ENCODE measurements at regions not wholly inside any gene's neighbourhood (a gene's known extent, or its start where the extent isn't known, plus 50 kb on each side); places are given as distances from the start of the nearest gene placed in this dataset.

DNA sequence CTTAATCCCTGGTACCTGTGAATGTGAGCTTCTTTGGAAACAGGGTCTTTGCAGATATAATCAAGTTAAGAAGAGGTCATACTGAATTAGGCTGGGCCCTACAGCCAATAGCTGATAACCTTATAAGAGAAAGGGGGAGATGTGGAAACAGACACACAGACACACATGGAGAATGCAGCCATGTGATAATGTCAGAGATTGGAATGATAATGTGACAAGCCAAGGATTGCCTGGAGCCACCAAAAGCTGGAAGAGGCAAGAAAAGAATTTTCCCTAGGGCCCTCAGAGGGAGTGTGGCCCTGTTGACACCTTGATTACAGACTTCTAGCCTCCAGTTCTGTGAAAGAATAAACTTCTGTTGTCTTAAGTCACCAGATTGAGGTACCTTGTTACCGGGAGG is 114.5 kb upstream of the SOD1 start:
- POLR2A ChIA-PET = no interaction called here
- H3K4me3 ChIP-seq (ENCODE audit: low read depth in 2 of 2, low read length in 2 of 2) = no peak overlapping the region
- CTCF ChIA-PET = interaction anchor here (0.6 kb wide), 1 partner anchor 73 kb away, joined by 5 read pairs; no protein-coding TSS in a partner anchor

DNA sequence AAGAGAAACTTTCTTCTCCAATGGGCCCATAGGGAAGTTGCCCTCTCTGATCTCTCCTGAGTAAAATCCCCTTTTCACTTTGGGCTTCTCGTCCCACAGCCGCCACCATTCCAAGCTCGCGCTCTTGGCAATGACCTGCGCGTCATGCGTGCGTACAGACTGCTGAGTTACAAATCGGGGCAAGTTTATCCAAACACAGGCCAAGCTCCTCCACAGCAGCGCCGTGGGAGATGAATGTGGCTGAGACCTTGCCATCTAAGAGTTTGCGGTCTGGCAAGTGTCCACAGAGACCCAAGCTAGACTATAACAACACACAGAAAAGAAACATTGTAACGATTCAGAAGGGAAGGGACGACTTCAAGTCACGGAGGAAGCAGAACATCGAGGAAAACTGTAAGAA is 116.3 kb upstream of the SOD1 start:
- in situ Hi-C loops (cut with HindIII; ENCODE audit: low pct_unique_long_range_greater_than_20kb, low sequenced_read_pairs) (no loop called here), intact Hi-C loops (cut with micrococcal nuclease; ENCODE audit: unreplicated experiment) (no loop called here)
- H3K9me3 ChIP-seq (ENCODE audit: control insufficient read depth, insufficient read depth, low read depth, low read length) = no peaks in the 10 kb centered on the region
- no peak overlapping the region for H3K27ac ChIP-seq (ENCODE audit: low read length)
- DNase-seq (ENCODE audit: low read depth, low spot score) = no peak
- H3K36me3 ChIP-seq (ENCODE audit: control insufficient read depth, insufficient read depth, low read length) = no peaks in the 10 kb centered on the region
- H3K27me3 ChIP-seq (ENCODE audit: control insufficient read depth, insufficient read depth, low read length) = no peaks in the 10 kb centered on the region
- CTCF ChIA-PET = no interaction called here
- TF ChIP-seq SIN3A (IDR thresholded peaks at IDR 0.05; ENCODE audit: borderline replicate concordance, insufficient read depth, low read depth, low read length) (no peak), POLR2AphosphoS5 (IDR thresholded peaks at IDR 0.05; ENCODE audit: low read depth, low read length) (no peak), TCF7L2 (IDR thresholded peaks at IDR 0.05; ENCODE audit: low read depth, low read length) (no peak)
- TF ChIP-seq, protein P1, sequence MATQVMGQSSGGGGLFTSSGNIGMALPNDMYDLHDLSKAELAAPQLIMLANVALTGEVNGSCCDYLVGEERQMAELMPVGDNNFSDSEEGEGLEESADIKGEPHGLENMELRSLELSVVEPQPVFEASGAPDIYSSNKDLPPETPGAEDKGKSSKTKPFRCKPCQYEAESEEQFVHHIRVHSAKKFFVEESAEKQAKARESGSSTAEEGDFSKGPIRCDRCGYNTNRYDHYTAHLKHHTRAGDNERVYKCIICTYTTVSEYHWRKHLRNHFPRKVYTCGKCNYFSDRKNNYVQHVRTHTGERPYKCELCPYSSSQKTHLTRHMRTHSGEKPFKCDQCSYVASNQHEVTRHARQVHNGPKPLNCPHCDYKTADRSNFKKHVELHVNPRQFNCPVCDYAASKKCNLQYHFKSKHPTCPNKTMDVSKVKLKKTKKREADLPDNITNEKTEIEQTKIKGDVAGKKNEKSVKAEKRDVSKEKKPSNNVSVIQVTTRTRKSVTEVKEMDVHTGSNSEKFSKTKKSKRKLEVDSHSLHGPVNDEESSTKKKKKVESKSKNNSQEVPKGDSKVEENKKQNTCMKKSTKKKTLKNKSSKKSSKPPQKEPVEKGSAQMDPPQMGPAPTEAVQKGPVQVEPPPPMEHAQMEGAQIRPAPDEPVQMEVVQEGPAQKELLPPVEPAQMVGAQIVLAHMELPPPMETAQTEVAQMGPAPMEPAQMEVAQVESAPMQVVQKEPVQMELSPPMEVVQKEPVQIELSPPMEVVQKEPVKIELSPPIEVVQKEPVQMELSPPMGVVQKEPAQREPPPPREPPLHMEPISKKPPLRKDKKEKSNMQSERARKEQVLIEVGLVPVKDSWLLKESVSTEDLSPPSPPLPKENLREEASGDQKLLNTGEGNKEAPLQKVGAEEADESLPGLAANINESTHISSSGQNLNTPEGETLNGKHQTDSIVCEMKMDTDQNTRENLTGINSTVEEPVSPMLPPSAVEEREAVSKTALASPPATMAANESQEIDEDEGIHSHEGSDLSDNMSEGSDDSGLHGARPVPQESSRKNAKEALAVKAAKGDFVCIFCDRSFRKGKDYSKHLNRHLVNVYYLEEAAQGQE (IDR thresholded peaks at IDR 0.05; ENCODE audit: insufficient read depth in 1 of 2, low read depth in 2 of 2, low read length in 1 of 2) = no peak
- TF ChIP-seq, protein P2, sequence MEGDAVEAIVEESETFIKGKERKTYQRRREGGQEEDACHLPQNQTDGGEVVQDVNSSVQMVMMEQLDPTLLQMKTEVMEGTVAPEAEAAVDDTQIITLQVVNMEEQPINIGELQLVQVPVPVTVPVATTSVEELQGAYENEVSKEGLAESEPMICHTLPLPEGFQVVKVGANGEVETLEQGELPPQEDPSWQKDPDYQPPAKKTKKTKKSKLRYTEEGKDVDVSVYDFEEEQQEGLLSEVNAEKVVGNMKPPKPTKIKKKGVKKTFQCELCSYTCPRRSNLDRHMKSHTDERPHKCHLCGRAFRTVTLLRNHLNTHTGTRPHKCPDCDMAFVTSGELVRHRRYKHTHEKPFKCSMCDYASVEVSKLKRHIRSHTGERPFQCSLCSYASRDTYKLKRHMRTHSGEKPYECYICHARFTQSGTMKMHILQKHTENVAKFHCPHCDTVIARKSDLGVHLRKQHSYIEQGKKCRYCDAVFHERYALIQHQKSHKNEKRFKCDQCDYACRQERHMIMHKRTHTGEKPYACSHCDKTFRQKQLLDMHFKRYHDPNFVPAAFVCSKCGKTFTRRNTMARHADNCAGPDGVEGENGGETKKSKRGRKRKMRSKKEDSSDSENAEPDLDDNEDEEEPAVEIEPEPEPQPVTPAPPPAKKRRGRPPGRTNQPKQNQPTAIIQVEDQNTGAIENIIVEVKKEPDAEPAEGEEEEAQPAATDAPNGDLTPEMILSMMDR (IDR thresholded peaks at IDR 0.05) = no peak
- no peak overlapping the region for H3K4me3 ChIP-seq (ENCODE audit: low read depth in 2 of 2, low read length in 2 of 2)
- no TSS peak for BruUV-seq (replicated peaks)
- ATAC-seq = no peak
- H3K4me1 ChIP-seq (ENCODE audit: control insufficient read depth, insufficient read depth, low read length) = no peaks in the 10 kb centered on the region; the same call in 1 of the 2 replicates
- POLR2A ChIA-PET = no interaction called here

More for the DNA sequence above, 114.5 kb upstream of the SOD1 start:
- DNase-seq (ENCODE audit: low read depth, low spot score) = no peak
- in situ Hi-C loops (cut with HindIII; ENCODE audit: low pct_unique_long_range_greater_than_20kb, low sequenced_read_pairs) = no loop called here
- no peak for TF ChIP-seq TCF7L2 (IDR thresholded peaks at IDR 0.05; ENCODE audit: low read depth, low read length)
- TF ChIP-seq SIN3A (IDR thresholded peaks at IDR 0.05; ENCODE audit: borderline replicate concordance, insufficient read depth, low read depth, low read length) = no peak
- TF ChIP-seq, protein P2 (IDR thresholded peaks at IDR 0.05) = no peak
- TF ChIP-seq, protein P1 (IDR thresholded peaks at IDR 0.05; ENCODE audit: insufficient read depth in 1 of 2, low read depth in 2 of 2, low read length in 1 of 2) = no peak
- TF ChIP-seq POLR2AphosphoS5 (IDR thresholded peaks at IDR 0.05; ENCODE audit: low read depth, low read length) = no peak
- intact Hi-C loops (cut with micrococcal nuclease; ENCODE audit: unreplicated experiment) = no loop called here
- BruUV-seq (replicated peaks) = no TSS peak
- Histone ChIP-seq H3K4me1 (ENCODE audit: control insufficient read depth, insufficient read depth, low read length) (no peaks in the 10 kb centered on the region; the same call in 1 of the 2 replicates), H3K36me3 (ENCODE audit: control insufficient read depth, insufficient read depth, low read length) (no peaks in the 10 kb centered on the region), H3K27me3 (ENCODE audit: control insufficient read depth, insufficient read depth, low read length) (no peaks in the 10 kb centered on the region), H3K9me3 (ENCODE audit: control insufficient read depth, insufficient read depth, low read depth, low read length) (no peaks in the 10 kb centered on the region), H3K27ac (ENCODE audit: low read length) (no peak overlapping the region)
- no peak for ATAC-seq
